HG02981 (cell line): ENCODE measurements at regions not wholly inside any gene's neighbourhood (a gene's known extent, or its start where the extent isn't known, plus 50 kb on each side); places are given as distances from the start of the nearest gene placed in this dataset.

Experiments used
- ATAC-seq: cut with Tn5 transposase; IDR thresholded peaks from one replicate; pipeline ENCODE4 v1.9.1; 2021; ENCODE audit warnings: mild to moderate bottlenecking, moderate library complexity; ENCODE audit not compliant: unreplicated experiment

DNA sequence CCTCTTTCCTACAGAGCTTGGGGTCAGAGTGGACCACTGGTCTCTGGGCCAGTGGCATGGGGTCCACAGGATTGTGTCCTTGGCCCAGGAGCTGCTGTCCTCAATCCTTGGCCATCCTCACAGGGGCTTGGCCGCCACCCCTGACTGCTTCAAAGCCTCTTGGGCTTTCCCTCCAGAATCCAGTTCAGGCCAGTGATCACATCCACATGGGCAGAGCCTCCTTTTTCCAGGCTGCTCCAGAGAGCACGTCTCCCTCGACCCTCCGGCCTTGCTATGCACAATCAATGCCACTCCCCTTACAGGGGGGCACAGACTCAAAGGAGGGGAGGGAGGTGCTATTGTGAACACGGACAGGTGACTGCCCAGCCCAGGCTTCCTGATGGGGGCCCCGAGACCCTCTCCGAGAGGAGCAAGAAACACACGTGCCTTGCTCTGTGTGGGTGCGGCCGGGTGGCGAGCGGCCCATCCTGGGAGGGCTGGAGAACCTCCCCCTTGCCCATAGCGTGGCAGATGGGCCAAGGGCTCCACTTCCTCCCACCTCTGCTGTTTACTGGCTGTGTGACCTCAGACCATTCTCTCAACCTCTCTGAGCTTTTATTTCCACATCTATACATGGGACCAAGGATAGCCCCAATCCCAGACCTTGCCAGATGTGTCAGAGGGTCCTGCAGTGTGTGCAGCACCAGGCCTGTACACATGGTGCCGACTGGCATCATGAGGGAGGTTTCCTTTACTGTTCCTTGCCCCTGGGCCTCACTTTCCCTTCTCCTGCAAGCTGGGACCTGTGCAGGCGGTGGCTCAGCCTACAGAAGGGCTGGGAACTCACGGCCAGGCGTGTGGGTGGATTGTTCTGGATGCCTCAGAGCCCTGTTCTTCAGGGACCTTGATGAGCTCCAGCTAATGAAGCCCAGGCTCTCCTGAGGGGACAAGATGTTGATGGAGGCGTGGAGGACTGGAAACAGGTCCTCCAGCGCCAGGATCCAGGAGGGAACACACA lies 229.0 kb upstream of the GSE1 start:
- no peak for ATAC-seq

DNA sequence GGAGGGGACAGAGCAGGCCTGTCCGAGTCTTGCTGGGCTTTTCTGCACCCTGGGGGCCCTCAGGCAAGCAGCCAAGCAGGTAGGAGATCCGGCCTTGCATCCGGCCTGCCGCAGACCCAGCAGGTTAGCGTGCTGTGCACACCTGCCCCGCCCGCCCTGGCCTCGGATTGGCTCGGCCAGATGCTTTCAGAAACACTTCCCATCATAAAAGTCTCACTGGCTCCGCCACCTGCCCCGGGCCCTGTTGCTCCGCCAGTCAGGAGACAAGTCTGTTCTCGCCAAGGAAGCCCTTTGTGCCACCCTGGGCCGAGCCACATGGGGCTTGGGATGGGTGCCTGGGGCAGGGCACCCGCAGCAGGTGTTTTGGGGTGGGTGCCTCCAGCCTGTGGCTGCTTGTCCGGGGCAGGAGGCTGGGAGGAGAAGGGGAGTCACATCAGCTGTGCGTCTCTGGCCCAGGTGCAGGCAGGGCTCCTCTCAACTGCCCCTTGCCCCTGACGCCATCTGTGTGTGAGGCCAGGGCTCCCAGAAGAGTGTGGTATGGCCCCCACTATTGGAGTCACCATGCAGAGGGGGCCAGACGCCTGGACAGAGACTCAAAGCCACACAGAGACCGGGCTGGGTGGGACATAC lies 228.2 kb upstream of the GSE1 start:
- ATAC-seq, result no peak

DNA sequence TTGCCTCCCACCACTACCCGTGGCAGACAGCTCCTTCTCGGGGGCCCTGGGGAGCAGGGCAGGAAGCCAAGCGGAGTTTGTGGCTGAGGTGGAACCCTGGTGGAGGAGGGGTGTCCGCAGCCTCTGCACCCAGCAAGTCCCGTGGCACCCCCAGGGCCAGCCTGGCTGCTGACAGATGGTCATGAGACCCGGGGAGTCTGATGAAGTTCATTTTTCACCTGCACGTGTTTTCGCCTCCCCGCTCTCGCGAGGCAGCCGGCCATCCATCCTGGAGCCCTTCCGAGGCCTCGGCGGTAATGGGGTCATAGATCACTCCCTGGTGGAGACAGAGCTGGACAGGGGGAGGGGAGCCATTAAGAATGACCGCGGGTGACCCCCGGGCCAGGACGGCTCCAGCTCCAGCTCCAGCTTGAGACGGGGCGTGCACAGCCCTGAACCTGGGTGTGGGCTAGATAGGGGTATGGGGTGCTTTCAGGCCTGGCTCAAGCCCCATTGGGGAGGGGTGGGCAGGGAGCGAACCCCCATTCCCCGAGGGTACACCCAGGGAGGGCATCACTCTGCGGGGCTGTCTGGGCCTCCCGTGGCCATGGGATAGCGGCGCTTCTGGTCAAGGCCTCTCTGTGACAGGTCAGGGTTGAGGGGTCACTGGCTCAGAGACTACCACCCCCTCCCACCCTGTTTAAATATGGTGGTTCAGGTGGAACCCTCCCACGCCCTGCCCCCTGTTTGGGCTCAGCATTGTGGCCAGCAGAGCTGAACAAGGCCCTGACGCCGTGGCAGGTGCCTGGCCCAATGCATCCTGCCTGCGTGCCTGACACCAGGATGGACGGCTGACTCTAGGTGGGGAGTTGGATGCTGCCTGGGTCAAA lies 227.4 kb upstream of the GSE1 start:
- ATAC-seq, result no peak

DNA sequence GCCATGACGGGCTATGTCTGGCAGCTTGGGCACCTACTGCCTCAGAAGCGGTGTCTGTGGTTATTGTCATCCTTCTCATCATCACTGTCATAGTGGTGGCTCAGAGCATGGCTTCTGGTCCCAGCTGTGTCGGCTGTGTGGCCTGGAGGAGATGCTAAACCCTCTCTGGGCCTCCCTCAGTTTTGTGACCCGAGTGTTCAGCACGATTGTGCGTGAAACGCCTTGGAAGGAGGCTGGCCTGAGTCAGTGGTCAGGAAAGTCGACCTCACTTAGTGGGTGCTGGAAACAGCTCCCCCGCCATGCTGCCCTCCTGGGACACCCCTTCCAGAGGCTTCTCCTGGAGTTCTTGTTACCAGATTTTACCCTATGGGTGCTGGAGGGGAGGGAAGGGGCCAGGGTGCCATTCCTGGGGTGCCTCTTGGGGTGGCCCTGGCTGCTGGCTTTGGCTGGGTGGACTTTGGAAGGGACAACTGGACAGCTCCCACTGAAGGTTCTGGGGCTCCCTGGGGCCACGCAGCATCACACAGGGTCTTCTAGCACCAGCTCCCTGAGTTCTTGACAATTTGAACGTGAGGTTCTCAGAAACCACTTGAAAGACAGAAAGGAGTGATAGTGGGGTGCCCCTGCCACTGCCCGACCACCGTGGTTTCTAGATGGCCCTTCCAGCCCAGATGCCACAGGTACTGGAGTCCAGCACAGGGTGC lies 226.5 kb upstream of the GSE1 start:
- no peak for ATAC-seq

DNA sequence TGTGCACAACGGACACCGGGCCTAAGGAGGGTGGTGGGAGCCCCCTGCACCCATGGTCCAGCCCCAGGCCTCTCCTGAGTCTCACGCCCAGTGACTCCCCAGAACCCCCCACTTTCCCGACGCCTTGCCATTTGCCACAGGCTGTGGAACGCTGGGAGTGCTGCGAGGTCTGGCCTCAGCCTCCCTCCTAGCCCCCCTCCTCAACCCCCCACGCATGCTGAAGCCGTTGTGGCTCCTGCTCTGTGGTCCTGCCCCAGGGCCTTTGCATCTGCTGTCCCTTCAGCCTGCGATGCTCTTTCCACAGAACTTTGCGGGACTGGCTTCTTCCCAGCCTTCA lies 226.0 kb upstream of the GSE1 start:
- ATAC-seq, result no peak

GRCh38 chr16:85387731-85388295 lies 225.3 kb upstream of the GSE1 start:
- no peak for ATAC-seq

- no peak for ATAC-seq
Measured at GRCh38 chr16:85389679-85390470, 223.2 kb upstream of the GSE1 start.

DNA sequence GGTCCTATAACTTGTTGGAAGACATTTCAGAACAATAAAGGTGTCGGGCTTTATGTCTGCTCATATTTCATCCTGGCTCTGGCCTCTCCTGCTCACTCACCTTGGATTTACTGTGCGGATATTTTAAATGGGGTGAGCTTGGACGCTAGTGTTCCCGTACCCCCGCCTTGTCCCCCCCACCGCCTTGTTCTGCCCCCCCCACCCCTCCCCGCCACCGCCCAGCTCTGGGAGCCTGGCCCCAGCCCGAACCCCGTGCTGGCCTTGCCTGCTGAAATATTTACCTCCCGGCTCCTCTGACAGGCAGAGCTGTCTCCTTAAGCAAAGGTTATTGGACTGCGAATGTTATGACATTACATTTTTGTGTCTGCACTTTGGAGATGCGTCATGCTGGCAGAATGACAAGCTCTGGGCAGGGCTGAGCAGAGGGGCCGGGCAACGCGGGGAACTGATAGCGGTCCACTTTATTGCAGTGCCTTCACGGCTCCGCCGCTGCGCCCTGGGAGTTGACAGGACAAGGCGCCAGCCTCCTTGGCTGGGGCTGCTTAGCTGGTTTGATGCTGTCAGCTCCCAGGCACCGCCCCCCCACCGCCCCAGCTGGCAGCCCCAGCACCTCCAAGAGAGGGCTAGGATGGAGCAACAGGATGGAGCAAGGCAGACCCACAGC lies 222.5 kb upstream of the GSE1 start:
- ATAC-seq, result no peak

DNA sequence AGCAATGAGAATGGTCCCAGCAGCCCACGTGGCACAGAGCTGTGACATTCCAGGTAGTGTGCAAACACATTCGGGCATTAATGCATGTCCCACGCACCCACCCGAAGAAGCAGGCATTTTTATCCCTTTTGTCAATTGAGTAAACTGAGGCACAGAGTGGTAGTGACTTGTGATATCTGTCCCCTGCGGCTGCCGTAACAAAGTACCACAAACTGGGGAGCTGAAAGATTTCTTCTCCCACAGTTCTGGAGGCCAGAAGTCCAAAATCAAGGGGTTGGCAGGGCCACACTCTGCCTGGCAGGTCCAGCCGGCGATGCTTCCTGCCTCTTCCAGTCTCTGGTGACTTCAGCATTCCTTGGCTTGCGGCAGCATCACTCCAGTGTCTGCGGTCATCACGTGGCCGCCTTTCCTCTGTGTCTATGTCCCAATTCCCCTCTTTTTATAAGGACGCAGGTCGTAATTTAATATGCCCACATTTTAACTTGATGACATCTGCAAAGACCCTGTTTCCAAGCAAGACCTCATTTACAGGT lies 221.9 kb upstream of the GSE1 start:
- no peak for ATAC-seq

DNA sequence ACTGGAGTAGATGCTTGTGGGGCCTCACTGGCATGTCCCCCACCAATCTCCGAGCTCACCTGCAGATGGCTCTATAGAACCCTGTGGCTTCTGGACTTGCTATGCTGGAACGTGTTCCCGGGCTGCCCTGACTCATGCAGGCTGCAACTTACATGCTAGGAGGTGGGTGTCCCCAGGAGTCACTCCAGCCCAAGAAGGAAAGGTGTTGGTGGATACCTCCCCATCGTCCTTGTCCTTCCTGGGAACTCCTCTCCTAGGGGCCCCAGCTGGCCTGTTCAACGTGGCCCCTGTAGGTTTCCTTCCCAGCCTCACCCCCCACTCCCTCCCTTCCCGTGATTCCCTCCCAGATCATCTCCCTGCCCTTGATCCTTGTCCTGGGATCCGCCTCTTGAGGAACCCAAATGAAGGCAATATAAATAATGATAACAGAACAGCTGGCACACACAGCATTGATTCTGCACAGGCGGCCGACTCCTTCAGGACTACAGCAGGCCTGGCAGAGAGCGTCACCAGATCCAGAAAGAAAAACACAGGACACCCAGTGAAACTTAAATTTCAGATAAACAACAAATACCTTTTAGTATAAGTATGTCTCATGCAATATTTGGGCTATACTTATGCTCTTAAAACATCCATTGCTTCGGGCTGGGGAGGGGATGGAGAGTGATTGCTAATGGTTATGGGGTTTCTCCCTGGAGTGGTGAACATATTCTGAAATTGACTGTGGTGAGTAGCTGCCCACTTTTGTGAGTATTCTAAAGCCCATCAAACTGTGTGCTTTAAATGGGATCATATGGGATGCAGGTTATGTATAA lies 221.1 kb upstream of the GSE1 start:
- no peak for ATAC-seq

DNA sequence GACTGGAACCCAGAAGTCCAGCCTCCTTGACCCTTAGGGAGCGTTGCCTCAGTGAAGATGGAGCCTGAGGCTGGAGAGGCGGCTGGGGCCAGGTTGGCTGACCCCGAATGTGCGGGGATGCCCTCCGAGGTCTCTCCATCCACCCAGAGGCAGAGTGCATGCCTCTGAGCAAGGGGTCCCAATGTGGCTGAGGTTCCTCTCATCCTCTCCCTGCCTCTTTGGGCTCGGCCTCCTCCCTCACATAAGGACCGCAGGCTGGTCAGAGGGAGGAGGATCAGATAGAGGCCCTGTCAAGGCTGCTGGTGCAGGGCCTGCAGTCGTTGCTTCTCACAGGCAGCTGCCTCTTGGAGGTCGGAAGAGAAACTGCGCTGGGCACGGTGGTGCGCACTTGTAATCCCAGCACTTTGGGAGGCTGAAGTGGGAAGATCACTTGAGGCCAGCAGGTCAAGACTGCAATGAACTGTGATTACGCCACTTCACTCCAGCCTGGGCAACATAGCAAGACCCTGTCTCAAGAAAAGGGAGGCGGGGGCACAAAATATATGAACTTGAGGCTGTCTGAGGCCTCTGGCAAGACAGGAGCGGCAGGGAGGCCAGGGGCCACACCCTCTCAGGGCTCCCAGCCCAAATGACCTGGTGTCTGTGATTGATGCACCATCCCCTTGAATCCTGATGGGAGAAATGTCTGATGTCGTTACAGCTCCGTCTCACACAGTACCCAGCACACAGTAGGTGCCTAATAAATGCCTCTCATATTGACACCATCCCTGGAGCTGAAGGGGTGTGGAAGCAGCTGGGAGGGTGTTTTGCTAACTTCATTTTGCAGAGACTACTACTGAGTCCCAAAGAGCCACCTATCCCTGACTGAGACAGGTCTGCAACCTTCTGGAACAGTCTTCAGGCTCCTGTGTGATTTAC lies 220.1 kb upstream of the GSE1 start:
- no peak for ATAC-seq

GRCh38 chr16:85393674-85394451 lies 219.3 kb upstream of the GSE1 start:
- ATAC-seq, result no peak

DNA sequence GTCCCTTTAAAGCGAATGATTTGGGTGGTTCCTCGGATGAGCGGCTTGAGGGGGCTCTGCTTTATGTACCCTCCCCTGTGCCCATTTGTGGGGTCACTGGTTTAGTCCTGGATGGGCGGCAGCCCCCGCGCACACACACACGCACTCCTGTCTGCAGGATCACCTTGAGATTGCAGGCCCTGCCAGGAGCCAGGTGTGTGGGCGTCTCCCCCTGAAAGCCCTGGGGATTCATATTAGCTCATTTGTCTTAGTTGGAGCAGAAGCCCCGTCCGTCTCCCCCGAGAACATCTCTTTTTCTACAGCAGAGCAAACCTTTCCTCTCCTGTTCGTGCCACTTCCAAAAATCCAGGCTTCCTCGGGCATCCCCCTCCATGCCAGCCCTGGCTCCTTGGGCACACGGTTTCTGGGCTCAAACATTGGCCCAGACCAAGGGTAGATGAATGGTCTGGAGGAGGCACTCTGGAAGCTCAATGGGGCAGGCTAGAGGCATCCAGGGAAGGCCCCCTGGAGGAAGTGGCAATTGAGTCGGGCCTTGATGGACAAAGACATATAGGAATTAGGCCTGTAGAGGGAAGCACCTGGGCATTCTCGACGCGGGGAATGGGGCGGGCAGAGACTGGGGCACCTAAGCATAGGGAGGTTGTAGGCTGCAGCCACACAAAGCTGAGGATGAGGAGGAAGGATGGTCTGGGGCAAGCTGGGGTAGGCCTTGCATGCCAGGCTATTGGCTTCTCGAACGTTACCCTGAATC lies 218.5 kb upstream of the GSE1 start:
- ATAC-seq, result no peak

DNA sequence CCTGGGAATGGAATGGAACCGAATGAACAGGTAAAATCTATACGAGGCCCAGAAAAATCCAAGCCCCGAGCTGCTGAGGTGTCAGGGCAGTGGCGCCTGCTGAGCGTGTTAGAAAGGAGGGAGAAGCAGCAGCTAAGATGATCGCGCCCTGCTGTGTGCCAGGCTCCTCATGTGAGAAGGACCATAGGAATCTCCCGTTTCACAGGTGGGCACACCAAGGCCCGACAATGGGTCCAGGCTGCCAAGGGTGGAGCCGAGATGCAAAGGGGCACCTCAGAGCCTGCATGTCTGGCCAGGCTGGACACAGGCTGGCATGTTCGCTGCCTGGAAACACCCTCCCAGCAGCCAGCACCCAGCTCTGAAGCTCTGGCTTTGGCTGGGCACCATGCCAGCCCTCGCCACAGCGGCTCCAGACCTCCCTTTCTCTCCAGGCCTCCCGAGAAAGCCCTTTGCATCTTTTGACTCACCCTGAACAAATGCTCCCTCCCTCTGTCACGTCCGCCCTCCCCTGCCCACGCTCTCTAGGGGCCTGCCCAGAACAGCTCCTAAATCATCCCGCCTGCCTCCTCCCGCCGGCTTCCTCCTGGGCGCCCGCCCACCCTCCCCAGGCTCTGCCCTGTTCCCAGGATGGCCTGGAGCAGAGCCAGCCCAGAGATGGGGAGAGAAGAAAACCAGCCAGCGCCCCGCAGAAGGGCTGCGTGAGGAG lies 217.8 kb upstream of the GSE1 start:
- no peak for ATAC-seq
